NB4 (cell line): ENCODE measurements at regions not wholly inside any gene's neighbourhood (a gene's known extent, or its start where the extent isn't known, plus 50 kb on each side); places are given as distances from the start of the nearest gene placed in this dataset.

Experiments used
- DNase-seq: peaks from one replicate; pipeline ENCODE4 v3.0.0; 2010; ENCODE audit warnings: low read depth
- H3K4me3 ChIP-seq: one replicate; pipeline ENCODE4 v1.5.1; 2011; ENCODE audit warnings: mild to moderate bottlenecking, low read depth, low read length, moderate library complexity
- MYC ChIP-seq: IDR thresholded peaks from 2 replicates; pipeline ENCODE4 v1.6.1; 2011; ENCODE audit warnings: low read depth, low read length
- POLR2A ChIP-seq: IDR thresholded peaks from 2 replicates; pipeline ENCODE4 v1.6.1; 2011; ENCODE audit warnings: mild to moderate bottlenecking; ENCODE audit not compliant: insufficient read length; ENCODE audit errors: extremely low read depth
- TF ChIP-seq, protein P1 (sequence below): IDR thresholded peaks from one replicate; pipeline ENCODE4 v1.5.1; 2012; ENCODE audit warnings: low read depth, low read length
- TF ChIP-seq, protein P2 (sequence below): IDR thresholded peaks from 2 replicates; pipeline ENCODE4 v1.6.1; 2011; ENCODE audit warnings: low read depth, low read length

DNA sequence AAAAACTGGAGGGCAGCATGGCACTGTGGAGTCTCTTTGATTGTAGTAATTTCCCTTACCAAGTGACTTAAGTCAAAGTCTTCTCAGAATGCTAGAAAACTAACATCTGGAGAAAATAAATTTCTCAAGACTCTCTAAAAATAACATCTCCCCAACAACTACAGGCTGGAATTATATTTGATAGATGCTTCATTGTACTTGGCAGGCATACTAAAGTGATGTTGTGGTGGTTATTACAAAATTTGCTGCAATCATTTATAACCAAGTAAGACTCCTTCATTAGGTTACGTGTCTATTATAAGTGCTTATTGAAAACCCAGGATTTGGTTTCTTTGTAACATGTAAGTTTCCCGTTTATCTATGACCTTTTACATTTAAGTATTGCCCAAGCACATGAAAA lies 132.9 kb upstream of the NRIP1 start:
- TF ChIP-seq POLR2A (no peak), MYC (no peak)
- TF ChIP-seq, protein P1, sequence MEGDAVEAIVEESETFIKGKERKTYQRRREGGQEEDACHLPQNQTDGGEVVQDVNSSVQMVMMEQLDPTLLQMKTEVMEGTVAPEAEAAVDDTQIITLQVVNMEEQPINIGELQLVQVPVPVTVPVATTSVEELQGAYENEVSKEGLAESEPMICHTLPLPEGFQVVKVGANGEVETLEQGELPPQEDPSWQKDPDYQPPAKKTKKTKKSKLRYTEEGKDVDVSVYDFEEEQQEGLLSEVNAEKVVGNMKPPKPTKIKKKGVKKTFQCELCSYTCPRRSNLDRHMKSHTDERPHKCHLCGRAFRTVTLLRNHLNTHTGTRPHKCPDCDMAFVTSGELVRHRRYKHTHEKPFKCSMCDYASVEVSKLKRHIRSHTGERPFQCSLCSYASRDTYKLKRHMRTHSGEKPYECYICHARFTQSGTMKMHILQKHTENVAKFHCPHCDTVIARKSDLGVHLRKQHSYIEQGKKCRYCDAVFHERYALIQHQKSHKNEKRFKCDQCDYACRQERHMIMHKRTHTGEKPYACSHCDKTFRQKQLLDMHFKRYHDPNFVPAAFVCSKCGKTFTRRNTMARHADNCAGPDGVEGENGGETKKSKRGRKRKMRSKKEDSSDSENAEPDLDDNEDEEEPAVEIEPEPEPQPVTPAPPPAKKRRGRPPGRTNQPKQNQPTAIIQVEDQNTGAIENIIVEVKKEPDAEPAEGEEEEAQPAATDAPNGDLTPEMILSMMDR, result no peak
- TF ChIP-seq, protein P2, sequence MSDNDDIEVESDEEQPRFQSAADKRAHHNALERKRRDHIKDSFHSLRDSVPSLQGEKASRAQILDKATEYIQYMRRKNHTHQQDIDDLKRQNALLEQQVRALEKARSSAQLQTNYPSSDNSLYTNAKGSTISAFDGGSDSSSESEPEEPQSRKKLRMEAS, result no peak
- no peak overlapping the region for H3K4me3 ChIP-seq
- DNase-seq, result no peak

DNA sequence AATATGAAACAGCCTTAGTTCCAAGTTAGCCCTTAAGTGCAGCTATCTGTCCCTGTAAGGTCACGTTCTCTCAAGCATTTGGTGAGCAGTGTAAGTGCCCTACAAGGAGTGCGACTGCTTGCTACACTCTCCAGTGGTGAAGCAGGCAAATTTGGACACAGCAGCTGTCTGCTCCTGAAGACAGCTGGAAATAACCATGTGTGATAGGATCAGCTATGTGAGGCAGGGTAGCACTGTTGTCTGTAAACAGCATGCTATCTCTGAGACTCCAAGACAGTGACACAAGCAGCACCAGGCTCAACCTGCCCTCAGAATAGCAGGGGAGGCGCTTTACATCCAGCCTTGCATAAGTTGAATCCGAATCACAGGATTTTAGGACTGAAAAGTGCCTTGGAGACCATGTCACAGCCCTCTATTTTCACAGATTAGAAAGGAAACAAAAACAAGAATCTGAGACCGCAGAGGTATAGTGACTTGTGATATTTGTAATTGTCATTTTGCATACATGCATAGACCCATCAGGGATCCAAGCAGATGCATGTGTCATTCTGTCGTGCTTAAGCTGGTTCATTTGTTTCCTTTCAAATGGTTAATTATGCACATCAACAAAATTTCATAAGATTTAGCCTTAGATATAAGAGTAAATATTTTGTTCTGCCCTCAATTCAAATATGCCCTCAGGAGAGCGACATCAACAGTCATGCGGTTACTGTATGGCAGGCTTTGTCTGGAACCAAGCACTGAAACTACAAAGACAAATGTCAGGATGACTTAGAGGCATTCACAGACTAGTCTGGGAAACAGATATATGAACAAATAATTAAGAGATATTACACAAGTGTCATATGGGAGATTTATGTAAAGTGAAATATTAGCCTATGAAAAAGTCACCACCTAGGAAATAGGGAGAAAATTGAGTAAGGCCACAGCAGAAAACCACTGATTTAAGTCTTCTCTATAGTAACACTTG lies 134.9 kb upstream of the NRIP1 start:
- H3K4me3 ChIP-seq, result no peak overlapping the region
- DNase-seq, result no peak
- no peak for TF ChIP-seq POLR2A
- TF ChIP-seq, protein P2, result no peak
- TF ChIP-seq MYC, result no peak
- TF ChIP-seq, protein P1, result no peak

DNA sequence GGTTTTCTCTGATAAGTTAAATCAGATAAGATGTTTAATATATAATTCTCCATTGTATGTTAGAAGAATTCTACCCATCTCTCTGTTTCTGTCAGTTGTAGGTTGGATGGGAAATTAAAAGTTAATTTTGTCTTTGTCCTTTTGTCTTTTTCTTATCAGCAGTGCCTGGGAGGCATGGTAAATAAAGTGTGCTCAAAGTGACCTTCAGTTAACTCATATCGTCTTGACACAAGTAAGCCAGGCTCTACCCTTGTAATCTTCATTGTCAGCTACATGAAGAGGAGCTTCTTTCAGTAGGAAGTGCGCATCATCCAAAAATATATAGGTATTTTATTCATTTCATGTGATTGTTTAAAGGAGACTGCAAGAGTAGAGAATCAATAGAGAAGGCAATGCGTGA lies 138.9 kb upstream of the NRIP1 start:
- DNase-seq, result no peak
- TF ChIP-seq POLR2A, result no peak
- no peak overlapping the region for H3K4me3 ChIP-seq

DNA sequence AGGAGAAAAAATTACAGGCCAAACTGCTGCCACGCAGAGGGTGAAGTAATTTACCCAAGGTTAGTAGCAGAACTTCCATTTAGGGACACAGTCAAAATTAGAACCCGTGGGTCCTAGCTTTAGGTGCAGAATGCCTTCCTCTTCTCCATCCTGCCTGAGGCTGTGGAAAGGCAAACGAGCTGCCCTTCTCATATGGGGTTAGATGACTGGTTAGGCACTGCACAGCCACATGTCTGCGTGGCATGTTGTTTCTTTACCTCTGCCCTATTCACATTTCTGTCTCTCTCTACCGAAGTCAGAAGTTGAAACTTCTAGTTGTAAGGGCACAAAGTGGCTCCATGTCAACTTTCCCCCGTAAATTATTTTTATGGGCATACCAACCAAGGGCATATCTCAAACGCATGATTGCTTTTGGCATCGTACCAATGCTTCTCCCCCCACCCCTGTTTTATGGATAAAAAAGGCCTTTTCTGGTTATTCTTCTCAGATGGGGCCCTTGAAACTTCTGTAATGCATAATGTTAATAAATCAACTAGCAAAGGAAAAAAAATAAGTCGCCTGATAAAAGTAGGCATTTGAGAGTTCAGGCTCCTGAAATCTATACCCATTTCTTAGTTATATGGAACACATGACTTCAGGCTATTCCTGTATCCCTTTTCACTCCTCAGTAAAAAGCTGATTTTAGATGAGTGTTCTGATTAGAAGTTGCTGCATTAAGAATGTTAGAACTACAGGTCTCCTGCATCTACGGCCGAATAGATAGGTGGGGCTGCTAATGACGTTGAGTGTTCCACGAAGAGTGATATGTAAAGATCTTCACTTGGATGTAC lies 139.6 kb upstream of the NRIP1 start:
- TF ChIP-seq, protein P1, result no peak
- H3K4me3 ChIP-seq, result no peak overlapping the region
- DNase-seq, result no peak

DNA sequence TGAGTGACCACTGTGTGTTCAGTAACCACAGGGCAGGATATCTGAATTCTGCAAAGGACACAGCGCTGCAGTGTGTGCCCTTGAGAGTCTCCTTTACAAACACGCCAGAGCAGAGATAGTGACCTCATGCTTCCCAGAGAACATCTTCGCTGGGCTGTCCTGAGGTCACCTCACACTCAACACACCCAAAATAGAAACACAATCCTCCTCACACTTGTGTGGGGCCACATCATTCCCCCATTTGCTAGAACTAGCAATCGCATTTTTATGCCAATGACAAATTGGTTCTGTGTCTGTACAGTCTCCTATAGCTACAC lies 140.1 kb upstream of the NRIP1 start:
- TF ChIP-seq, protein P1, result no peak
- TF ChIP-seq MYC, result no peak
- no peak for TF ChIP-seq POLR2A
- TF ChIP-seq, protein P2, result no peak
- H3K4me3 ChIP-seq, result no peak overlapping the region
- no peak for DNase-seq

DNA sequence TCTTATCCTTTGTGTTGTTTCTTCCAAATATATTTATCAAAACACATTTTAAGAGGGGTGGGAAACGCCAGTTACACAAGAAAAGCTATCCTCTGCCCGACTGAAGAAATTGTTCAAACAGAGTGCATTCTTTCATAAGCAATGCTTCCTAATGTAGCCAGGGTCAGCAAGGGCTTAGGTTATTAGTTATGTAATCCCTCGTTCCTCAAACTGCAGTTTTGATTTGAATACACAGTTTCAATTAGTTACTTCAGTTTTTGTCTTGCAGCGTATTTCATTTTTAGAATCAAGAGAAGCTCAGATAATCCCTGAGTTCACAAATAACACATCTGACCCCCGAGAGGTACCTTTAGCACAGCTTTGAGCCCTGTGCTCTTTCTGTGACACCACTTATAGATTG lies 141.7 kb upstream of the NRIP1 start:
- TF ChIP-seq, protein P2, result no peak
- TF ChIP-seq, protein P1, result no peak
- no peak for TF ChIP-seq POLR2A
- no peak for TF ChIP-seq MYC
- no peak overlapping the region for H3K4me3 ChIP-seq
- DNase-seq, result no peak
